Superior temporal gyrus (tissue), 1 donor: ENCODE measurements at regions not wholly inside any gene's neighbourhood (a gene's known extent, or its start where the extent isn't known, plus 50 kb on each side); places are given as distances from the start of the nearest gene placed in this dataset.
A peak's percentile ranks its signal among the peaks of the same experiment; 100 is the strongest.

Experiments
- DNase-seq: peaks from one replicate; pipeline ENCODE4 v3.0.0-alpha.2; 2016; ENCODE audit errors: extremely low spot score

- no peak for DNase-seq
Observed at GRCh38 chr13:40146611-40147117, 491.2 kb downstream of the COG6 start.

GRCh38 chr13:40148101-40148500 is 492.6 kb downstream of the COG6 start:
- DNase-seq, result no peak

- peak; percentile 33 for DNase-seq
Observed at GRCh38 chr13:40148742-40149141, 493.3 kb downstream of the COG6 start.

- DNase-seq, result peak; percentile 72
Observed at GRCh38 chr13:40149611-40150274, 494.3 kb downstream of the COG6 start.

GRCh38 chr13:40151673-40152072 is 496.2 kb downstream of the COG6 start:
- DNase-seq, result no peak

- DNase-seq, result no peak
Observed at GRCh38 chr13:40152145-40152544, 496.7 kb downstream of the COG6 start.

- no peak for DNase-seq
Observed at GRCh38 chr13:40152922-40153321, 497.5 kb downstream of the COG6 start.

GRCh38 chr13:40153516-40153915 is 498.1 kb downstream of the COG6 start:
- DNase-seq, result no peak

- DNase-seq, result no peak
Observed at GRCh38 chr13:40155201-40155600, 499.7 kb downstream of the COG6 start.

GRCh38 chr13:40158218-40158617 is 502.8 kb downstream of the COG6 start:
- DNase-seq, result no peak

- DNase-seq, result no peak
Observed at GRCh38 chr13:40158757-40159156, 503.3 kb downstream of the COG6 start.

GRCh38 chr13:40159736-40160135 is 504.3 kb downstream of the COG6 start:
- DNase-seq, result no peak

- no peak for DNase-seq
Observed at GRCh38 chr13:40160618-40161350, 505.3 kb downstream of the COG6 start.

GRCh38 chr13:40161351-40161810 is 505.1 kb downstream of the FOXO1 start:
- DNase-seq, result no peak

GRCh38 chr13:40161931-40162330 is 504.5 kb downstream of the FOXO1 start:
- no peak for DNase-seq

GRCh38 chr13:40163066-40164000 is 503.1 kb downstream of the FOXO1 start:
- DNase-seq, result no peak

GRCh38 chr13:40164133-40164532 is 502.3 kb downstream of the FOXO1 start:
- DNase-seq, result no peak

GRCh38 chr13:40165316-40165932 is 501.0 kb downstream of the FOXO1 start:
- DNase-seq, result no peak

- DNase-seq, result no peak
Observed at GRCh38 chr13:40167327-40167726, 499.1 kb downstream of the FOXO1 start.

- no peak for DNase-seq
Observed at GRCh38 chr13:40168425-40169166, 497.8 kb downstream of the FOXO1 start.

GRCh38 chr13:40169476-40169875 is 497.0 kb downstream of the FOXO1 start:
- DNase-seq, result no peak
